H9 (cell line): ENCODE measurements at regions not wholly inside any gene's neighbourhood (a gene's known extent, or its start where the extent isn't known, plus 50 kb on each side); places are given as distances from the start of the nearest gene placed in this dataset.

Experiments used
- DNase-seq: peaks from one replicate; pipeline ENCODE4 v3.0.0-alpha.2; 2017
- H2AFZ ChIP-seq: one replicate; pipeline ENCODE4 v1.6.1; 2013; ENCODE audit warnings: mild to moderate bottlenecking, low read length, control low read depth, moderate library complexity
- H2AK5ac ChIP-seq: 2 replicates; pipeline ENCODE4 v1.6.1; 2013; ENCODE audit warnings: low read length, control low read depth, mixed read lengths; ENCODE audit not compliant: insufficient read length
- H2BK120ac ChIP-seq: one replicate; pipeline ENCODE4 v1.6.1; 2013; ENCODE audit warnings: low read depth, mild to moderate bottlenecking, low read length, control low read depth, inconsistent platforms; ENCODE audit not compliant: poor library complexity, severe bottlenecking
- H2BK12ac ChIP-seq: 2 replicates; pipeline ENCODE4 v1.6.1; 2013; ENCODE audit warnings: low read length, control low read depth, mixed read lengths, low read depth; ENCODE audit not compliant: insufficient read length
- H2BK15ac ChIP-seq: 2 replicates; pipeline ENCODE4 v1.6.1; 2013; ENCODE audit warnings: low read depth, low read length, control low read depth
- H2BK20ac ChIP-seq: one replicate; pipeline ENCODE4 v1.6.1; 2013; ENCODE audit warnings: low read depth, mild to moderate bottlenecking, low read length, control low read depth, inconsistent platforms; ENCODE audit not compliant: poor library complexity, severe bottlenecking
- H2BK5ac ChIP-seq: 2 replicates; pipeline ENCODE4 v1.6.1; 2013; ENCODE audit warnings: low read length, control low read depth, mixed read lengths; ENCODE audit not compliant: insufficient read length
- H3K14ac ChIP-seq: 2 replicates; pipeline ENCODE4 v1.6.1; 2013; ENCODE audit warnings: low read length, control low read depth; ENCODE audit not compliant: insufficient read depth
- H3K18ac ChIP-seq: 2 replicates; pipeline ENCODE4 v1.6.1; 2013; ENCODE audit warnings: low read depth, mild to moderate bottlenecking, mixed read lengths, low read length, control low read depth; ENCODE audit not compliant: insufficient read length
- H3K23ac ChIP-seq: 2 replicates; pipeline ENCODE4 v1.6.1; 2013; ENCODE audit warnings: low read length, control low read depth, mixed read lengths, low read depth; ENCODE audit not compliant: insufficient read length
- H3K23me2 ChIP-seq: 2 replicates; pipeline ENCODE4 v1.6.1; 2013; ENCODE audit warnings: low read depth, mild to moderate bottlenecking, mixed read lengths, low read length, control low read depth; ENCODE audit not compliant: insufficient read length, poor library complexity, severe bottlenecking
- H3K27ac ChIP-seq: 2 replicates; pipeline ENCODE4 v1.5.1; 2013; ENCODE audit warnings: low read length, control low read depth, mixed read lengths, low read depth; ENCODE audit not compliant: insufficient read length
- H3K27me3 ChIP-seq: 2 replicates; pipeline ENCODE4 v1.6.1; 2013; ENCODE audit warnings: low read length, control low read depth, inconsistent platforms; ENCODE audit not compliant: insufficient read depth
- H3K4ac ChIP-seq: 2 replicates; pipeline ENCODE4 v1.6.1; 2013; ENCODE audit warnings: low read depth, mild to moderate bottlenecking, control low read depth, inconsistent platforms, low read length, moderate library complexity
- H3K4me1 ChIP-seq: 2 replicates; pipeline ENCODE4 v1.6.1; 2013; ENCODE audit warnings: low read length, control low read depth, inconsistent platforms; ENCODE audit not compliant: insufficient read depth
- H3K4me2 ChIP-seq: 2 replicates; pipeline ENCODE4 v1.6.1; 2013; ENCODE audit warnings: low read length, control low read depth, mixed read lengths; ENCODE audit not compliant: insufficient read length, insufficient read depth
- H3K56ac ChIP-seq: 2 replicates; pipeline ENCODE4 v1.6.1; 2013; ENCODE audit warnings: low read depth, mild to moderate bottlenecking, mixed read lengths, low read length, control low read depth; ENCODE audit not compliant: insufficient read length
- H3K79me1 ChIP-seq: 2 replicates; pipeline ENCODE4 v1.6.1; 2013; ENCODE audit warnings: low read depth, mild to moderate bottlenecking, moderate library complexity, low read length, control low read depth, inconsistent platforms; ENCODE audit not compliant: insufficient read depth, poor library complexity, severe bottlenecking
- H3K79me2 ChIP-seq: 2 replicates; pipeline ENCODE4 v1.6.1; 2013; ENCODE audit warnings: low read length, control low read depth, inconsistent platforms; ENCODE audit not compliant: insufficient read depth
- H3K9ac ChIP-seq: 2 replicates; pipeline ENCODE4 v1.6.1; 2013; ENCODE audit warnings: low read length, control low read depth, mixed read lengths; ENCODE audit not compliant: insufficient read length; ENCODE audit errors: extremely low read depth
- H3K9me3 ChIP-seq: one replicate; pipeline ENCODE4 v1.6.1; 2013; ENCODE audit warnings: low read depth, low read length, inconsistent platforms; ENCODE audit not compliant: control insufficient read depth
- H3T11ph ChIP-seq: one replicate; pipeline ENCODE4 v1.6.1; 2013; ENCODE audit warnings: mild to moderate bottlenecking, low read length, control low read depth, inconsistent platforms
- H4K20me1 ChIP-seq: one replicate; pipeline ENCODE4 v1.6.1; 2013; ENCODE audit not compliant: control insufficient read depth, insufficient read length, insufficient read depth
- H4K5ac ChIP-seq: 2 replicates; pipeline ENCODE4 v1.6.1; 2013; ENCODE audit warnings: low read depth, mild to moderate bottlenecking, mixed read lengths, low read length, control low read depth; ENCODE audit not compliant: insufficient read length
- H4K8ac ChIP-seq: replicated peaks from 2 replicates; pipeline ENCODE4 v1.6.1; 2013; ENCODE audit warnings: low read length, control low read depth, mixed read lengths, low read depth; ENCODE audit not compliant: insufficient read length
- H4K91ac ChIP-seq: 2 replicates; pipeline ENCODE4 v1.6.1; 2013; ENCODE audit warnings: low read depth, mild to moderate bottlenecking, moderate library complexity, mixed read lengths, low read length, control low read depth; ENCODE audit not compliant: insufficient read length
- H3K27ac Mint-ChIP-seq, 3 experiments: 2 replicates in 2 of 3; 3 replicates in 1 of 3; pipeline ENCODE4 v1.8.0; 2020 to 2021; ENCODE audit warnings: mixed read lengths in 3 of 3, mild to moderate bottlenecking in 1 of 3, moderate library complexity in 1 of 3
- H3K27me3 Mint-ChIP-seq: 2 replicates; pipeline ENCODE4 v1.8.0; 2021; ENCODE audit warnings: low read depth, mild to moderate bottlenecking, moderate library complexity, mixed read lengths
- H3K36me3 Mint-ChIP-seq, 3 experiments: 2 replicates in 2 of 3; 3 replicates in 1 of 3; pipeline ENCODE4 v1.8.0; 2020 to 2021; ENCODE audit warnings: low read depth in 3 of 3, mixed read lengths in 3 of 3; ENCODE audit not compliant: insufficient read depth in 1 of 3
- H3K4me1 Mint-ChIP-seq, 2 experiments: 2 replicates each; pipeline ENCODE4 v1.8.0; 2020; ENCODE audit warnings: mixed read lengths in 2 of 2
- H3K4me3 Mint-ChIP-seq, 2 experiments: 2 replicates in 1 of 2; 3 replicates in 1 of 2; pipeline ENCODE4 v1.8.0; 2020 to 2021; ENCODE audit warnings: mild to moderate bottlenecking in 2 of 2, mixed read lengths in 2 of 2, moderate library complexity in 1 of 2
- H3K9me3 Mint-ChIP-seq, 2 experiments: 2 replicates in 1 of 2; 3 replicates in 1 of 2; pipeline ENCODE4 v1.8.0; 2020; ENCODE audit warnings: mild to moderate bottlenecking in 2 of 2, mixed read lengths in 2 of 2, moderate library complexity in 1 of 2
- CTCF ChIP-seq: fragments of 200-600 bp; sonication (generic); conservative IDR thresholded peaks from 3 replicates; pipeline ENCODE4 v1.8.0; 2021; ENCODE audit warnings: antibody characterized with exemption, mild to moderate bottlenecking
- WGBS: extraction: QIAGEN DNeasy Blood & Tissue Kit; methylation state at CpG from one replicate; pipeline ENCODE4 v1.1.7; 2013; ENCODE audit warnings: missing lambda C conversion rate, low lambda C conversion rate, mixed read lengths; ENCODE audit not compliant: insufficient read length; ENCODE audit errors: extremely low coverage; 5-methylcytosine and 5-hydroxymethylcytosine counted together

- no peak overlapping the region for H3K4me3 Mint-ChIP-seq
- H3K23ac ChIP-seq, result no peak overlapping the region
- H3K14ac ChIP-seq, result no peak overlapping the region
- H3K4me2 ChIP-seq, result no peak overlapping the region
- no peaks in the 10 kb centered on the region for H3K27me3 ChIP-seq
- H3K18ac ChIP-seq, result no peak overlapping the region
- no peaks in the 10 kb centered on the region for H4K20me1 ChIP-seq
- H3K9ac ChIP-seq, result no peak overlapping the region
- H3K27ac ChIP-seq, result no peak overlapping the region
- no peak overlapping the region for H2BK15ac ChIP-seq
- no peaks in the 10 kb centered on the region for H3K9me3 ChIP-seq
- no peak for DNase-seq
- no peak overlapping the region for H2AK5ac ChIP-seq
- no peaks in the 10 kb centered on the region for H3K4me1 ChIP-seq
- no peak overlapping the region for H2BK20ac ChIP-seq
- H3K79me1 ChIP-seq, result no peaks in the 10 kb centered on the region
- H4K8ac ChIP-seq, result no peak overlapping the region
- no CpG with 5 or more reads among the region's 3 CpGs for WGBS
- no peaks in the 10 kb centered on the region for H3K79me2 ChIP-seq
- no peak overlapping the region for H4K5ac ChIP-seq
- peaks cover 2 to 15% (median 4%) of the 10 kb centered on the region in 3 experiments; a peak in 6 of 7 replicates for H3K36me3 Mint-ChIP-seq
- H4K91ac ChIP-seq, result no peak overlapping the region
- H3T11ph ChIP-seq, result no peak overlapping the region
- no peaks in the 10 kb centered on the region for H3K27me3 Mint-ChIP-seq
- H2BK5ac ChIP-seq, result no peak overlapping the region
- no peak for TF ChIP-seq CTCF
- H3K4me1 Mint-ChIP-seq, result no peaks in the 10 kb centered on the region
- no peak overlapping the region for H2BK12ac ChIP-seq
- no peak overlapping the region for H3K4ac ChIP-seq
- H3K56ac ChIP-seq, result no peak overlapping the region
- H2BK120ac ChIP-seq, result no peak overlapping the region
- H3K27ac Mint-ChIP-seq, result no peak overlapping the region
- H3K23me2 ChIP-seq, result no peaks in the 10 kb centered on the region
- peaks cover 6 to 11% of the 10 kb centered on the region in 2 experiments for H3K9me3 Mint-ChIP-seq
- H2AFZ ChIP-seq, result no peak overlapping the region
Measured at GRCh38 chr13:104314926-104315535, 1248.8 kb upstream of the SLC10A2 start.
